MM.1S (cell line): ENCODE measurements at regions not wholly inside any gene's neighbourhood (a gene's known extent, or its start where the extent isn't known, plus 50 kb on each side); places are given as distances from the start of the nearest gene placed in this dataset.

Source experiments
- CTCF ChIP-seq: fragments of 300-600 bp; sonication (generic); IDR thresholded peaks from 2 replicates; pipeline ENCODE4 v1.5.1; 2016; ENCODE audit warnings: antibody characterized with exemption, low read length, mixed read lengths
- EZH2 ChIP-seq: fragments of 300-600 bp; sonication (generic); optimal IDR thresholded peaks from 2 replicates; pipeline ENCODE3; 2017; ENCODE audit warnings: low read depth, mild to moderate bottlenecking, antibody characterized with exemption, low read length, mixed read lengths
- EZH2phosphoT487 ChIP-seq: fragments of 300-600 bp; sonication (generic); IDR thresholded peaks from 2 replicates; pipeline ENCODE4 v1.6.1; 2018; ENCODE audit warnings: antibody characterized with exemption, low read length

GRCh38 chr15:93174836-93175235, 85.8 kb upstream of the RGMA start:
- no peak for TF ChIP-seq CTCF
- TF ChIP-seq EZH2, result no peak
- TF ChIP-seq EZH2phosphoT487, result no peak
